Peyer's patch (tissue), 4 donors: ENCODE measurements at regions not wholly inside any gene's neighbourhood (a gene's known extent, or its start where the extent isn't known, plus 50 kb on each side); places are given as distances from the start of the nearest gene placed in this dataset.

ENCODE experiments used
- DNase-seq, 3 donors: peaks; one replicate each; pipeline ENCODE4 v3.0.0-alpha.2; 2017 to 2019
- H3K27ac ChIP-seq, 4 donors: fragments of 200-600 bp; sonication (generic); one replicate each; pipeline ENCODE4 v1.5.1; 2016 to 2019
- H3K27me3 ChIP-seq, 2 donors: fragments of 200-600 bp; sonication (generic); one replicate each; pipeline ENCODE4 v1.5.1; 2019
- H3K36me3 ChIP-seq, 3 donors: fragments of 200-600 bp; sonication (generic); one replicate each; pipeline ENCODE4 v1.5.1; 2016 to 2019
- H3K4me1 ChIP-seq, 4 donors: fragments of 200-600 bp; sonication (generic); one replicate each; pipeline ENCODE4 v1.5.1; 2016 to 2019
- H3K4me3 ChIP-seq, 4 donors: fragments of 200-600 bp; sonication (generic); 1 replicate in 3 of 4; 2 replicates in 1 of 4; pipeline ENCODE4 v1.5.1; 2016 to 2019; ENCODE audit warnings: mild to moderate bottlenecking in 1 of 4
- H3K9me3 ChIP-seq, 4 donors: fragments of 200-600 bp; sonication (generic); one replicate each; pipeline ENCODE4 v1.5.1; 2016 to 2019; ENCODE audit warnings: mild to moderate bottlenecking in 1 of 4
- POLR2A ChIP-seq, 2 donors: fragments of 450-650 bp; IDR thresholded peaks; one replicate each; pipeline ENCODE4 v1.5.1; 2017; ENCODE audit warnings: antibody characterized with exemption in 2 of 2, mild to moderate bottlenecking in 2 of 2, moderate library complexity in 2 of 2
- TF ChIP-seq, protein P1 (sequence below), 6 experiments: fragments of 450-650 bp in 4 of 6; fragments of 200-600 bp in 2 of 6; sonication (generic) in 1 of 6; IDR thresholded peaks; one replicate each; pipeline ENCODE4 v1.5.1; 2017 to 2019; ENCODE audit warnings: antibody characterized with exemption in 6 of 6, mild to moderate bottlenecking in 3 of 6, moderate library complexity in 1 of 6

DNA sequence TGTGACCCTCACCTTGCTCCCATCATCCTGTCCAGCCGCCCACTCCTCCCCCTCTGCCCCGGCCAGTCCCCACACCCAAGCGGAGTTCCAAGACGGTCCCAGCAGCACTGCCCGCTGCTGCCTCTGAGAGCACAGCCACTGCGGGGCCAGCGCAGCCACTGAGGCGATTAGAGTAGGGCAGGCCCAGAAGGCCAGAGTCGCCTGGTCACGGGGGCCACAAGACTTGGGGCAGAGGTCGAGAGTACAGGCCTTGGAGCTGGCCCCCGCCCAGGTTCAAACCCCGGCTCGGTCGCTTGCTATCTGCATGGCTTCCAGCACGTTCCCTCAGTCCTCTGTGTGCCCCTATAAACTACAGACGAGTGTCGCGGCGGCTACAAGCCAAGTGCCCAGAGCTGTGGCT is 53.2 kb upstream of the ADRA2C start:
- Histone ChIP-seq H3K36me3 (no peaks in the 10 kb centered on the region), H3K9me3 (no peaks in the 10 kb centered on the region), H3K4me1 (no peaks in the 10 kb centered on the region), H3K4me3 (no peak overlapping the region), H3K27me3 (no peaks in the 10 kb centered on the region), H3K27ac (no peak overlapping the region)
- TF ChIP-seq POLR2A (IDR thresholded peaks at IDR 0.05): no peak
- TF ChIP-seq, protein P1, sequence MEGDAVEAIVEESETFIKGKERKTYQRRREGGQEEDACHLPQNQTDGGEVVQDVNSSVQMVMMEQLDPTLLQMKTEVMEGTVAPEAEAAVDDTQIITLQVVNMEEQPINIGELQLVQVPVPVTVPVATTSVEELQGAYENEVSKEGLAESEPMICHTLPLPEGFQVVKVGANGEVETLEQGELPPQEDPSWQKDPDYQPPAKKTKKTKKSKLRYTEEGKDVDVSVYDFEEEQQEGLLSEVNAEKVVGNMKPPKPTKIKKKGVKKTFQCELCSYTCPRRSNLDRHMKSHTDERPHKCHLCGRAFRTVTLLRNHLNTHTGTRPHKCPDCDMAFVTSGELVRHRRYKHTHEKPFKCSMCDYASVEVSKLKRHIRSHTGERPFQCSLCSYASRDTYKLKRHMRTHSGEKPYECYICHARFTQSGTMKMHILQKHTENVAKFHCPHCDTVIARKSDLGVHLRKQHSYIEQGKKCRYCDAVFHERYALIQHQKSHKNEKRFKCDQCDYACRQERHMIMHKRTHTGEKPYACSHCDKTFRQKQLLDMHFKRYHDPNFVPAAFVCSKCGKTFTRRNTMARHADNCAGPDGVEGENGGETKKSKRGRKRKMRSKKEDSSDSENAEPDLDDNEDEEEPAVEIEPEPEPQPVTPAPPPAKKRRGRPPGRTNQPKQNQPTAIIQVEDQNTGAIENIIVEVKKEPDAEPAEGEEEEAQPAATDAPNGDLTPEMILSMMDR (IDR thresholded peaks at IDR 0.05): no peak
- DNase-seq: no peak

DNA sequence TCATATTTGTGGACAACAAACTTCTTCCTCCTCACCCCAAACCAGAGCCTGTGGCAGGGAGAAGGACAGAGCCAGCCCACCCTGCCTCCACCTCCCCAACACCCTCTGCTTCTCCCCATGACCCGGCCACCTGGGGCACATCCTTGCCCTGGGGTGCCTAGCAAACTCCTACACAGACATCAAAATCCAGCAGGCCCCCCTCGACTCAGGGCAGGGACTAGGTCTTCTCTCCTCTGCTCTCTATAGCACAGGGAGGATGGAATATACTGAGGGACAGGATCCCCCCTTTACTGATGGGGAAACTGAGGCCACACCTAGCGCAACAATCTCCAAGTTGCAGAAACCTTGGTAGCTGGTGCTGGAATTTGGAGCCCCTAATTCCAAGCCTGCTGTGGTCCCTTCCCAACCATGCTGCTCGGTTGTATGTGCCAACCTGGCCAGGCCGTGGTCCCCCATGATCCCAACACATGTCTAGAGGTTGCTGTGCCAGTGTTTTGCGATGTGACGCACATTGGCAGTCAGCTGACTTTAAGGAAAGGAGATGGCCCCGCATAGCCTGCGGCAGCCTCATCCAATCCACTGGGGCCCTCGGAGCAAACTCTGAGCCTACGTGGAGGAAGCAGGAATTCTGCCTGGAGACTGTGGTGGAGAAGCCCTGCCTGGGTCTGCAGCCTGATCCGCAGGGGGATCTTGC is 53.9 kb upstream of the ADRA2C start:
- Histone ChIP-seq H3K36me3 (no peaks in the 10 kb centered on the region), H3K27ac (no peak overlapping the region), H3K4me1 (no peaks in the 10 kb centered on the region), H3K27me3 (no peaks in the 10 kb centered on the region), H3K9me3 (no peaks in the 10 kb centered on the region), H3K4me3 (no peak overlapping the region)
- TF ChIP-seq POLR2A (IDR thresholded peaks at IDR 0.05): no peak
- TF ChIP-seq, protein P1 (IDR thresholded peaks at IDR 0.05): no peak
- DNase-seq: no peak

DNA sequence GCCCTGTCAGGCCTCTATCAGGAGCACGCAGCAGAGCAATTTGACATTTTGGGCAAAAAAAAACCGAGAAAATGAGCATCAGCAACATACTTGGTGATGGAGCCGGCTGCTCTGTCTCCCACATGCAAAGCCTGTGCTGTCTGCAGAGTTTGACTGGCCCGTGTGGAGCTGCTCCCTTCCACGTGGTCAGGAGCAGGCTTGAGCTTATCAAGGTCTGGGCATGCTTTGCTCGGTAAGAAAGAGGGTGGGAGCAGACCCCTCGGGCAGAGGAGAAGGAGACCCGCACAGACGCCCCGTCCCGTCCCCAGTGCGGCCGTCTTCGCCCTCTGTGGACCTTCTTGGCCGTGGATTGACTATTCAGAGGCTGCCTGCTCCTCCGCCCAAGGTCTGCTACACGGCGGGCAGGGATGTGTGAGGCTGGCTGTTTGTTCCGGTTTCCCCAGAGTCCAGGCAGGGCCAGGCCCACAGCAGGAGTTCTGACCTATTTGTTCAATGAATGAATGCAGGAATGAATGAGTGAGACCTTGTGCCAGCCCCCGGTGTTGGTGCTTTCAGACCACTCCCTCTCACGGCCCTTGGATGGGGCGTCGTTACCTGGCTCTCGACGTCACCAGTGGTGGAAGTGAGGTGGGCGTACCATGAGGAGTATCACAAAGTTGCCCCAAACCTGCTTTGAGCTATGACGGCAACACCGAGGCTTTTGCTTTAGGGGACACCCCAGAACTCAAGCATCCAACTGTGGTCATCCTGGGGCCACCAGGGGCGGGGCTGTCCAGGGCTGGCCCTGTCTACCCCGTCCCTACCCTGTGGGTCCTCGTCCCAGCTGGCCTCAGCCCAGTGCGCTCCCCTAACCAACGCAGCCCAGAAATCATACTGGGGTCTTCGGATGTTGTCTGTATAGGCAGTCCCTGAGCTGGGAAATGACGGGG is 54.7 kb upstream of the ADRA2C start:
- Histone ChIP-seq H3K27ac (no peak overlapping the region), H3K27me3 (no peaks in the 10 kb centered on the region), H3K4me3 (no peak overlapping the region), H3K9me3 (no peaks in the 10 kb centered on the region), H3K36me3 (no peaks in the 10 kb centered on the region), H3K4me1 (no peaks in the 10 kb centered on the region)
- TF ChIP-seq POLR2A (IDR thresholded peaks at IDR 0.05): no peak
- TF ChIP-seq, protein P1 (IDR thresholded peaks at IDR 0.05): no peak
- no peak for DNase-seq

DNA sequence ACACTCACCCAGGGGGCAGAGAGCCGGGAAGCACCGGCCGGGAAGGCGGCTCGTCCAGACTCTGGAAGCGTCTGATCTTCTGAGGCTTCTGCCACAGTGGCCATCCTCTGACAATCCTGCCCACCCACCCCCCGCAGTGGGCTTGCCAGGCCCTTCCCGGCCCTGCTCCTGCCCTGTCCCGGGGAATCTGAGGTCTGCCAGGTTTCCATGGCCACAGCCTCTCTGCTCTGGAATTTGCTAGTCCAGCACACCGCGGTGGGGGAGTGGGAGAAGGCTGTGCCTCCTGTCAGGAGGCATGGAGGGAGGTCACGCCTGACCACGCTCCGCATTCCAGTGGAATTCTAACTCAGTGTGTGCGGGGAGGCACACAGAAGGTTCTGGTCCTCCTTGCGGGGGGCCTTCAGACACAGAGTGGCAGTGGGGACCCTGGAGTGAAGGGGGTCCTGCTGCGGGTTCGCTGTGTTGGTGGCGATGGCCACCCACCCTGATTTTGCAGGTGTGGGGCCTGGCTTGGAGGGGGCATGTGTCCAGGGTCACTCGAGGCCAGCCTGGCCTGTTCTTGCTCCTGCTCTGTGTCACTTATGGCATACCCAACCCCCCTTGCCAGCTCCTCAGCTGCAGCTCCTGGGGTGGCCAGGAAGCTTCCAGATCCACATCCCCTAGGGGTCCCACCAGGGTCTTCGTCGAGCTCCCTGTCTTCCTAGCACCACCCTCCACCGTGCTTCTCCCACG is 55.6 kb upstream of the ADRA2C start:
- Histone ChIP-seq H3K36me3 (no peaks in the 10 kb centered on the region), H3K27me3 (no peaks in the 10 kb centered on the region), H3K27ac (no peak overlapping the region), H3K4me1 (no peaks in the 10 kb centered on the region), H3K4me3 (no peak overlapping the region), H3K9me3 (no peaks in the 10 kb centered on the region)
- TF ChIP-seq, protein P1 (IDR thresholded peaks at IDR 0.05): no peak
- no peak for TF ChIP-seq POLR2A (IDR thresholded peaks at IDR 0.05)
- DNase-seq: peak in 1 of 3 donors; percentile 43

DNA sequence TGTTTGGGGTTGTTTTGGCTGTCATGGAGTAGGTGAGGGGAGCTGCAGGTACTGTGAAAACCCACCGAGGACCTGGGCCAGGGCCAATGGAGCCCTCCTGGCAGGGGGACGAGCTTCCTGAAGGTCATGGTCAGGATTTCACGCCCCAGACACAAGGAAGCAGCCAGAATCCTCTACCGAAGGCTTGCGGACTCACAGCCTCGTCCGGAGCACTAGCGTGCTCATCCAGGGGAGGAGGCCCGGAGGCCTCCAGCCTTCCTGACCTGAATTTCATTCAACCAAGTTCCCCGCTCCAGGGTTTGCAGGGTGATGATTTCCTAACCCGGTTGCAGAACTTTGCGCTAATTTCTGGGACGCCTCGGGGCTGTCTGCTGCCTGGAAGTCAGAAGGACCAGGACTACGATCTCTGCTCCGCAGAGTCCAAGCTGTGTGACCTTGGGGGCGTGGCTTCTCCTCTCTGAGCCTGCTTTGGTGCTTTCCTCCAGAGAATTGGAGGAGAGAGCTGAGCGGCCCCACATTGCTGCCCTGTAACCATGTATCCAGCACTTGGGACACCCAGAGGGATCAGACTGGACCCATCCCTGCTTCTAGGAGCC is 56.2 kb upstream of the ADRA2C start:
- Histone ChIP-seq H3K27ac (no peak overlapping the region), H3K27me3 (no peaks in the 10 kb centered on the region), H3K9me3 (no peaks in the 10 kb centered on the region), H3K4me3 (no peak overlapping the region), H3K4me1 (no peaks in the 10 kb centered on the region), H3K36me3 (no peaks in the 10 kb centered on the region)
- TF ChIP-seq POLR2A (IDR thresholded peaks at IDR 0.05): no peak
- TF ChIP-seq, protein P1 (IDR thresholded peaks at IDR 0.05): no peak
- DNase-seq: no peak
